HEK293 (cell line): ENCODE measurements at regions not wholly inside any gene's neighbourhood (a gene's known extent, or its start where the extent isn't known, plus 50 kb on each side); places are given as distances from the start of the nearest gene placed in this dataset.

Source experiments
- CTCF ChIA-PET: fragments of 350-600 bp; formaldehyde crosslinking; extraction: SDS; loops from one replicate; lab custom pipeline; 2021; ENCODE audit warnings: antibody characterized with exemption; lab: Yijun Ruan, JAX
- POLR2A ChIA-PET: fragments of 300-600 bp; formaldehyde crosslinking; extraction: SDS; loops from one replicate; lab custom pipeline; 2020; ENCODE audit warnings: antibody characterized with exemption, inconsistent platforms; lab: Yijun Ruan, JAX
- H3K27ac ChIP-seq: fragments of 200-500 bp; sonication (Bioruptor generic); 2 replicates; pipeline ENCODE4 v1.5.1; 2014; ENCODE audit warnings: low read depth, low read length, control low read depth, inconsistent platforms; ENCODE audit errors: extremely low read depth
- H3K36me3 ChIP-seq, 2 experiments: fragments of 200-500 bp in 1 of 2; sonication (Bioruptor generic) in 1 of 2; 1 replicate in 1 of 2; 2 replicates in 1 of 2; pipeline ENCODE4 v1.5.1; 2014 to 2017; ENCODE audit warnings: inconsistent platforms in 2 of 2, low read length in 2 of 2; ENCODE audit not compliant: control insufficient read depth in 2 of 2, insufficient read depth in 1 of 2
- H3K4me1 ChIP-seq: fragments of 200-500 bp; sonication (Bioruptor generic); 2 replicates; pipeline ENCODE4 v1.5.1; 2014; ENCODE audit warnings: mild to moderate bottlenecking, low read length, inconsistent platforms; ENCODE audit not compliant: control insufficient read depth, insufficient read depth
- H3K4me3 ChIP-seq: 2 replicates; pipeline ENCODE4 v1.5.1; 2011; ENCODE audit warnings: low read depth, mild to moderate bottlenecking, control low read depth, low read length, moderate library complexity
- H3K9me3 ChIP-seq: fragments of 200-500 bp; sonication (Bioruptor generic); 2 replicates; pipeline ENCODE4 v1.5.1; 2014; ENCODE audit warnings: low read depth, low read length, inconsistent platforms; ENCODE audit not compliant: control insufficient read depth, insufficient read depth
- EGR2 ChIP-seq: fragments of 450-650 bp; formaldehyde crosslinking; IDR thresholded peaks from 2 replicates; pipeline ENCODE4 v1.5.1; 2016; ENCODE audit warnings: low read depth, missing biosample characterization, missing genetic modification characterization
- GLIS2 ChIP-seq: fragments of 450-650 bp; formaldehyde crosslinking; IDR thresholded peaks from 2 replicates; pipeline ENCODE4 v1.5.1; 2016; ENCODE audit warnings: missing biosample characterization, missing genetic modification characterization
- KLF10 ChIP-seq: fragments of 450-650 bp; IDR thresholded peaks from 2 replicates; pipeline ENCODE4 v1.5.1; 2018; ENCODE audit warnings: missing biosample characterization, mild to moderate bottlenecking, missing genetic modification characterization
- SP7 ChIP-seq: fragments of 450-650 bp; formaldehyde crosslinking; IDR thresholded peaks from 2 replicates; pipeline ENCODE4 v1.5.1; 2016; ENCODE audit warnings: missing biosample characterization, missing genetic modification characterization
- ZFP41 ChIP-seq: fragments of 450-650 bp; formaldehyde crosslinking; IDR thresholded peaks from 2 replicates; pipeline ENCODE4 v1.5.1; 2016; ENCODE audit warnings: missing biosample characterization, missing genetic modification characterization, borderline replicate concordance
- ZIC2 ChIP-seq: fragments of 450-650 bp; formaldehyde crosslinking; IDR thresholded peaks from 2 replicates; pipeline ENCODE4 v1.5.1; 2016; ENCODE audit warnings: missing biosample characterization, missing genetic modification characterization
- ZNF133 ChIP-seq: fragments of 450-650 bp; formaldehyde crosslinking; IDR thresholded peaks from 2 replicates; pipeline ENCODE4 v1.5.1; 2016; ENCODE audit warnings: missing biosample characterization, missing genetic modification characterization
- ZNF140 ChIP-seq: fragments of 450-650 bp; formaldehyde crosslinking; IDR thresholded peaks from 2 replicates; pipeline ENCODE4 v1.5.1; 2016; ENCODE audit warnings: missing biosample characterization, missing genetic modification characterization
- ZNF223 ChIP-seq: fragments of 450-650 bp; formaldehyde crosslinking; IDR thresholded peaks from 2 replicates; pipeline ENCODE4 v1.5.1; 2016; ENCODE audit warnings: missing biosample characterization, missing genetic modification characterization
- ZNF394 ChIP-seq: fragments of 450-650 bp; formaldehyde crosslinking; IDR thresholded peaks from 2 replicates; pipeline ENCODE4 v1.5.1; 2016; ENCODE audit warnings: missing biosample characterization, missing genetic modification characterization, mild to moderate bottlenecking, moderate library complexity, borderline replicate concordance
- ZNF521 ChIP-seq: fragments of 450-650 bp; formaldehyde crosslinking; IDR thresholded peaks from 2 replicates; pipeline ENCODE4 v1.5.1; 2017; ENCODE audit warnings: missing biosample characterization, mild to moderate bottlenecking, missing genetic modification characterization
- ZNF530 ChIP-seq: fragments of 450-650 bp; formaldehyde crosslinking; IDR thresholded peaks from 2 replicates; pipeline ENCODE4 v1.5.1; 2016; ENCODE audit warnings: low read depth, missing biosample characterization, missing genetic modification characterization
- ZNF585B ChIP-seq: fragments of 450-650 bp; formaldehyde crosslinking; IDR thresholded peaks from 2 replicates; pipeline ENCODE4 v1.5.1; 2016; ENCODE audit warnings: missing biosample characterization, missing genetic modification characterization
- ZNF670 ChIP-seq: fragments of 450-650 bp; formaldehyde crosslinking; IDR thresholded peaks from 2 replicates; pipeline ENCODE4 v1.5.1; 2016; ENCODE audit warnings: missing biosample characterization, missing genetic modification characterization, low read depth
- ZNF707 ChIP-seq: fragments of 450-650 bp; formaldehyde crosslinking; IDR thresholded peaks from 2 replicates; pipeline ENCODE4 v1.5.1; 2016; ENCODE audit warnings: missing biosample characterization, missing genetic modification characterization
- ZNF830 ChIP-seq: fragments of 450-650 bp; IDR thresholded peaks from 2 replicates; pipeline ENCODE4 v1.5.0; 2018; ENCODE audit warnings: missing biosample characterization, missing genetic modification characterization, low read depth, mild to moderate bottlenecking, moderate library complexity
- ZSCAN30 ChIP-seq: fragments of 450-650 bp; IDR thresholded peaks from 2 replicates; pipeline ENCODE4 v1.5.1; 2018; ENCODE audit warnings: missing biosample characterization, mild to moderate bottlenecking, missing genetic modification characterization, moderate library complexity
- TF ChIP-seq, protein P1 (sequence below): fragments of 450-650 bp; formaldehyde crosslinking; IDR thresholded peaks from 2 replicates; pipeline ENCODE4 v1.5.1; 2016; ENCODE audit warnings: missing biosample characterization, missing genetic modification characterization
- TF ChIP-seq, protein P2 (sequence below): fragments of 450-650 bp; formaldehyde crosslinking; IDR thresholded peaks from 2 replicates; pipeline ENCODE4 v1.5.1; 2016; ENCODE audit warnings: missing biosample characterization, missing genetic modification characterization
- TF ChIP-seq, protein P3 (sequence below): fragments of 450-650 bp; formaldehyde crosslinking; IDR thresholded peaks from 2 replicates; pipeline ENCODE4 v1.5.1; 2016; ENCODE audit warnings: missing biosample characterization, missing genetic modification characterization
- TF ChIP-seq, protein P4 (sequence below): fragments of 450-650 bp; formaldehyde crosslinking; IDR thresholded peaks from 2 replicates; pipeline ENCODE4 v1.5.1; 2016; ENCODE audit warnings: missing biosample characterization, missing genetic modification characterization
- TF ChIP-seq, protein P5 (sequence below): fragments of 450-650 bp; formaldehyde crosslinking; IDR thresholded peaks from 2 replicates; pipeline ENCODE4 v1.5.1; 2016; ENCODE audit warnings: missing biosample characterization, missing genetic modification characterization

DNA sequence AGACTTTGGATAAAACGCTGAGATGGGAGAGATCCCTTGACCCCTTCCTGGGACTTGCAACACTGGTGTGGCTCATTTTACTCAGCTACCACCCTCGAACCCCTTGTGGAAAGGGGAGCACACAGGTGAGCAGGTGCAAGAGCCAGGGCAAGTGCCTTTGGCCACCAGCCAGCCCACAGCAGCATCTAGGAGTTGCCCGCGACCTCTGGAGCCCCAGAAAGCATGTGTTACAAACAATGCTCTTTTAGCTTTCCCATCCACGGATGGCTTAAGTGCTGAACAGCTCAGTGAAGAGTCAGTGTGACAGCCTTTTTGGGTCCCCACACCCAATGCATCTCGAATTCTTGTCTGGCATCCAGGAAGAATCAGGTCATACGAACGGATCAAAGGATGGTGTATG lies 197.8 kb downstream of the MEMO1 start:
- Histone ChIP-seq H3K27ac (no peak overlapping the region), H3K36me3 (no peaks in the 10 kb centered on the region), H3K9me3 (no peaks in the 10 kb centered on the region), H3K4me1 (no peaks in the 10 kb centered on the region), H3K4me3 (no peak overlapping the region)
- CTCF ChIA-PET = no interaction called here
- POLR2A ChIA-PET = no interaction called here
- no peak for TF ChIP-seq ZNF521 (tag by site-specific recombination)
- TF ChIP-seq ZNF223 = no peak
- no peak for TF ChIP-seq ZNF133 (tag by site-specific recombination)
- TF ChIP-seq EGR2 (tag by site-specific recombination) = no peak
- TF ChIP-seq ZNF830 (tag by site-specific recombination) = no peak
- no peak for TF ChIP-seq ZFP41
- no peak for TF ChIP-seq SP7 (tag by site-specific recombination)
- no peak for TF ChIP-seq GLIS2 (tag by site-specific recombination)
- TF ChIP-seq ZNF707 (tag by site-specific recombination) = no peak
- TF ChIP-seq, protein P1, sequence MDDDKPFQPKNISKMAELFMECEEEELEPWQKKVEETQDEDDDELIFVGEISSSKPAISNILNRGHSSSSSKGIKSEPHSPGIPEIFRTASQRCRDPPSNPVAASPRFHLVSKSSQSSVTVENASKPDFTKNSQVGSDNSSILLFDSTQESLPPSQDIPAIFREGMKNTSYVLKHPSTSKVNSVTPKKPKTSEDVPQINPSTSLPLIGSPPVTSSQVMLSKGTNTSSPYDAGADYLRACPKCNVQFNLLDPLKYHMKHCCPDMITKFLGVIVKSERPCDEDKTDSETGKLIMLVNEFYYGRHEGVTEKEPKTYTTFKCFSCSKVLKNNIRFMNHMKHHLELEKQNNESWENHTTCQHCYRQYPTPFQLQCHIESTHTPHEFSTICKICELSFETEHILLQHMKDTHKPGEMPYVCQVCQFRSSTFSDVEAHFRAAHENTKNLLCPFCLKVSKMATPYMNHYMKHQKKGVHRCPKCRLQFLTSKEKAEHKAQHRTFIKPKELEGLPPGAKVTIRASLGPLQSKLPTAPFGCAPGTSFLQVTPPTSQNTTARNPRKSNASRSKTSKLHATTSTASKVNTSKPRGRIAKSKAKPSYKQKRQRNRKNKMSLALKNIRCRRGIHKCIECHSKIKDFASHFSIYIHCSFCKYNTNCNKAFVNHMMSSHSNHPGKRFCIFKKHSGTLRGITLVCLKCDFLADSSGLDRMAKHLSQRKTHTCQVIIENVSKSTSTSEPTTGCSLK (tag by site-specific recombination) = no peak
- no peak for TF ChIP-seq ZNF394 (tag by site-specific recombination)
- no peak for TF ChIP-seq ZNF140 (tag by site-specific recombination)
- no peak for TF ChIP-seq ZNF670
- TF ChIP-seq, protein P2, sequence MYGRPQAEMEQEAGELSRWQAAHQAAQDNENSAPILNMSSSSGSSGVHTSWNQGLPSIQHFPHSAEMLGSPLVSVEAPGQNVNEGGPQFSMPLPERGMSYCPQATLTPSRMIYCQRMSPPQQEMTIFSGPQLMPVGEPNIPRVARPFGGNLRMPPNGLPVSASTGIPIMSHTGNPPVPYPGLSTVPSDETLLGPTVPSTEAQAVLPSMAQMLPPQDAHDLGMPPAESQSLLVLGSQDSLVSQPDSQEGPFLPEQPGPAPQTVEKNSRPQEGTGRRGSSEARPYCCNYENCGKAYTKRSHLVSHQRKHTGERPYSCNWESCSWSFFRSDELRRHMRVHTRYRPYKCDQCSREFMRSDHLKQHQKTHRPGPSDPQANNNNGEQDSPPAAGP = no peak
- no peak for TF ChIP-seq ZSCAN30
- no peak for TF ChIP-seq ZNF530 (tag by site-specific recombination)
- TF ChIP-seq, protein P3, sequence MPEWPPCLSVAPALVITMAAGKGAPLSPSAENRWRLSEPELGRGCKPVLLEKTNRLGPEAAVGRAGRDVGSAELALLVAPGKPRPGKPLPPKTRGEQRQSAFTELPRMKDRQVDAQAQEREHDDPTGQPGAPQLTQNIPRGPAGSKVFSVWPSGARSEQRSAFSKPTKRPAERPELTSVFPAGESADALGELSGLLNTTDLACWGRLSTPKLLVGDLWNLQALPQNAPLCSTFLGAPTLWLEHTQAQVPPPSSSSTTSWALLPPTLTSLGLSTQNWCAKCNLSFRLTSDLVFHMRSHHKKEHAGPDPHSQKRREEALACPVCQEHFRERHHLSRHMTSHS (tag by site-specific recombination) = no peak
- TF ChIP-seq ZNF585B (tag by site-specific recombination) = no peak
- no peak for TF ChIP-seq ZIC2 (tag by site-specific recombination)

DNA sequence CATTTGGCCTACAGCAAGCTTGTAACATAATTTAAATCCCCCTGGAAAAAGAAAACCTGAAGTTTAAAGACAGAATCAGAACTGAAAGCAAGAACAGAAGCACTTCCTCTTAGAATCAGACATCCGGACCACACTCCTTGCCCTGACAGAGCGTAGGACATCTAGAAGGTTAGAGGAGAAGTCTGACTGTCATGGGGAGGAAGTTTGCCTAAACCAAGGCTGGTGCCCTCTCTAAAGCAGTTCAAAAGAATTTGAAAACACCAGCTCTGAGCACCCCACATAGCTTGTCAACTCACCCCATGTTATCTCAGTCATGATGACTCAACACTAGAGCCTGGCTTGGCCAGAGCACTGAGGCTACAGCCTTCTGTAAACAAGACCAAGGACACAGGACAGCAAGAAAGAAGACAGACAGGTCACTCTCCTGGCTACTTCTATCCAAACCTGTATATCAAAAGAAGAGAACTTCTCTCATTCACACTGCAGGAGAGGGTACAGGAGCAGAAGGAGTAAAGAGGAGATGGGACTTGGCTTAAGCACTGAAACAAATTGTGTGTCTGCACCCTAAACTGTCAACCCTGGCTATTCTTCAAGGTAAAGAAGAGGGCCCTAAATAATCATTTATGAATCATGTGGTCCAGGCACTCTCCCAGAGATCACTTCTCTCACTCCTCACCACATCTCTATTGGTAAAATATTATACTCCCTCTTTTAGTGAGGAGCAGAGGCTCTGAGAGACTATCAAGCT lies 198.6 kb downstream of the MEMO1 start:
- TF ChIP-seq, protein P4, sequence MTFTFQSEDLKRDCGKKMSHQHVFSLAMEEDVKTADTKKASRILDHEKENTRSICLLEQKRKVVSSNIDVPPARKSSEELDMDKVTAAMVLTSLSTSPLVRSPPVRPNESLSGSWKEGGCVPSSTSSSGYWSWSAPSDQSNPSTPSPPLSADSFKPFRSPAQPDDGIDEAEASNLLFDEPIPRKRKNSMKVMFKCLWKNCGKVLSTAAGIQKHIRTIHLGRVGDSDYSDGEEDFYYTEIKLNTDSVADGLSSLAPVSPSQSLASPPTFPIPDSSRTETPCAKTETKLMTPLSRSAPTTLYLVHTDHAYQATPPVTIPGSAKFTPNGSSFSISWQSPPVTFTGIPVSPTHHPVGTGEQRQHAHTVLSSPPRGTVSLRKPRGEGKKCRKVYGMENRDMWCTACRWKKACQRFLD (tag by site-specific recombination) = no peak
- TF ChIP-seq, protein P5, sequence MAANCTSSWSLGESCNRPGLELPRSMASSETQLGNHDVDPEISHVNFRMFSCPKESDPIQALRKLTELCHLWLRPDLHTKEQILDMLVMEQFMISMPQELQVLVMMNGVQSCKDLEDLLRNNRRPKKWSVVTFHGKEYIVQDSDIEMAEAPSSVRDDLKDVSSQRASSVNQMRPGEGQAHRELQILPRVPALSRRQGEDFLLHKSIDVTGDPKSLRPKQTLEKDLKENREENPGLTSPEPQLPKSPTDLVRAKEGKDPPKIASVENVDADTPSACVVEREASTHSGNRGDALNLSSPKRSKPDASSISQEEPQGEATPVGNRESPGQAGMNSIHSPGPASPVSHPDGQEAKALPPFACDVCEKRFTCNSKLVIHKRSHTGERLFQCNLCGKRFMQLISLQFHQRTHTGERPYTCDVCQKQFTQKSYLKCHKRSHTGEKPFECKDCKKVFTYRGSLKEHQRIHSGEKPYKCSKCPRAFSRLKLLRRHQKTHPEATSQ (tag by site-specific recombination) = no peak
- TF ChIP-seq KLF10 (tag by site-specific recombination) = no peak
- TF ChIP-seq, all 188 proteins: peak for 0
- ChIA-PET CTCF (no interaction called here), POLR2A (no interaction called here)
- Histone ChIP-seq H3K27ac (no peak overlapping the region), H3K36me3 (no peaks in the 10 kb centered on the region), H3K9me3 (no peaks in the 10 kb centered on the region), H3K4me3 (no peak overlapping the region), H3K4me1 (no peaks in the 10 kb centered on the region)
